ENCODE measurements at regions not wholly inside any gene's neighbourhood (a gene's known extent, or its start where the extent isn't known, plus 50 kb on each side); places are given as distances from the start of the nearest gene placed in this dataset.

DNA sequence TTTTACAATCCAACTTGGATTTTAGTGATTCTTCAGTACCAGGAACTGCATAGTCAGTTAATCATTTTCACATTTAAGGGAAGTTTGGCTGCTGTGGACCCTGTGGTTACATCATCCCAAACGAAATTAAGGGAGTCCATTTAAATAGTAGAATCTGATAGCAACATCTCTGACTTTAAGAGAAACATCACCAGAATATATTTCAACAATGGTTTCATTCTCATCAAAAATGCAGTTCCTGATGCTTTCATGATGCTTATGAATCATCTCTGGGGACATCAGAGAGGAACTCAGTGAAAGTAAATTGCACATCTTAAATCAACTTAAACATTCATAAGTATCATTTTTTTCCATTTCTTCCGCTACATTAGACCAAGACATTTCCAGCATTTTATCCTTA is 1170.7 kb downstream of the FSCB start:
- TF ChIP-seq, protein P1, sequence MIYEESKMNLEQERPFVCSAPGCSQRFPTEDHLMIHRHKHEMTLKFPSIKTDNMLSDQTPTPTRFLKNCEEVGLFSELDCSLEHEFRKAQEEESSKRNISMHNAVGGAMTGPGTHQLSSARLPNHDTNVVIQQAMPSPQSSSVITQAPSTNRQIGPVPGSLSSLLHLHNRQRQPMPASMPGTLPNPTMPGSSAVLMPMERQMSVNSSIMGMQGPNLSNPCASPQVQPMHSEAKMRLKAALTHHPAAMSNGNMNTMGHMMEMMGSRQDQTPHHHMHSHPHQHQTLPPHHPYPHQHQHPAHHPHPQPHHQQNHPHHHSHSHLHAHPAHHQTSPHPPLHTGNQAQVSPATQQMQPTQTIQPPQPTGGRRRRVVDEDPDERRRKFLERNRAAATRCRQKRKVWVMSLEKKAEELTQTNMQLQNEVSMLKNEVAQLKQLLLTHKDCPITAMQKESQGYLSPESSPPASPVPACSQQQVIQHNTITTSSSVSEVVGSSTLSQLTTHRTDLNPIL (CRISPR knock-in tag; IDR thresholded peaks at IDR 0.05; ENCODE audit: low read depth), result no peak
- TF ChIP-seq ARNTL (CRISPR knock-in tag; IDR thresholded peaks at IDR 0.05; ENCODE audit: borderline replicate concordance, low read depth) (no peak), ZNF565 (CRISPR knock-in tag; conservative IDR thresholded peaks at IDR 0.05; ENCODE audit: low read depth) (no peak), ZNF70 (CRISPR knock-in tag; IDR thresholded peaks at IDR 0.05) (no peak), ZC3H10 (CRISPR knock-in tag; IDR thresholded peaks at IDR 0.05) (no peak), ESRRG (CRISPR knock-in tag; IDR thresholded peaks at IDR 0.05) (no peak), SNAI2 (CRISPR knock-in tag; IDR thresholded peaks at IDR 0.05) (no peak), ZFP3 (CRISPR knock-in tag; IDR thresholded peaks at IDR 0.05) (no peak), PPARA (CRISPR knock-in tag; IDR thresholded peaks at IDR 0.05; ENCODE audit: borderline replicate concordance) (no peak), RARB (CRISPR knock-in tag; IDR thresholded peaks at IDR 0.05) (no peak), GLIS3 (CRISPR knock-in tag; IDR thresholded peaks at IDR 0.05) (no peak)
- TF ChIP-seq, protein P2, sequence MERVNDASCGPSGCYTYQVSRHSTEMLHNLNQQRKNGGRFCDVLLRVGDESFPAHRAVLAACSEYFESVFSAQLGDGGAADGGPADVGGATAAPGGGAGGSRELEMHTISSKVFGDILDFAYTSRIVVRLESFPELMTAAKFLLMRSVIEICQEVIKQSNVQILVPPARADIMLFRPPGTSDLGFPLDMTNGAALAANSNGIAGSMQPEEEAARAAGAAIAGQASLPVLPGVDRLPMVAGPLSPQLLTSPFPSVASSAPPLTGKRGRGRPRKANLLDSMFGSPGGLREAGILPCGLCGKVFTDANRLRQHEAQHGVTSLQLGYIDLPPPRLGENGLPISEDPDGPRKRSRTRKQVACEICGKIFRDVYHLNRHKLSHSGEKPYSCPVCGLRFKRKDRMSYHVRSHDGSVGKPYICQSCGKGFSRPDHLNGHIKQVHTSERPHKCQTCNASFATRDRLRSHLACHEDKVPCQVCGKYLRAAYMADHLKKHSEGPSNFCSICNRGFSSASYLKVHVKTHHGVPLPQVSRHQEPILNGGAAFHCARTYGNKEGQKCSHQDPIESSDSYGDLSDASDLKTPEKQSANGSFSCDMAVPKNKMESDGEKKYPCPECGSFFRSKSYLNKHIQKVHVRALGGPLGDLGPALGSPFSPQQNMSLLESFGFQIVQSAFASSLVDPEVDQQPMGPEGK (CRISPR knock-in tag; IDR thresholded peaks at IDR 0.05; ENCODE audit: borderline replicate concordance), result no peak
- TF ChIP-seq, protein P3, sequence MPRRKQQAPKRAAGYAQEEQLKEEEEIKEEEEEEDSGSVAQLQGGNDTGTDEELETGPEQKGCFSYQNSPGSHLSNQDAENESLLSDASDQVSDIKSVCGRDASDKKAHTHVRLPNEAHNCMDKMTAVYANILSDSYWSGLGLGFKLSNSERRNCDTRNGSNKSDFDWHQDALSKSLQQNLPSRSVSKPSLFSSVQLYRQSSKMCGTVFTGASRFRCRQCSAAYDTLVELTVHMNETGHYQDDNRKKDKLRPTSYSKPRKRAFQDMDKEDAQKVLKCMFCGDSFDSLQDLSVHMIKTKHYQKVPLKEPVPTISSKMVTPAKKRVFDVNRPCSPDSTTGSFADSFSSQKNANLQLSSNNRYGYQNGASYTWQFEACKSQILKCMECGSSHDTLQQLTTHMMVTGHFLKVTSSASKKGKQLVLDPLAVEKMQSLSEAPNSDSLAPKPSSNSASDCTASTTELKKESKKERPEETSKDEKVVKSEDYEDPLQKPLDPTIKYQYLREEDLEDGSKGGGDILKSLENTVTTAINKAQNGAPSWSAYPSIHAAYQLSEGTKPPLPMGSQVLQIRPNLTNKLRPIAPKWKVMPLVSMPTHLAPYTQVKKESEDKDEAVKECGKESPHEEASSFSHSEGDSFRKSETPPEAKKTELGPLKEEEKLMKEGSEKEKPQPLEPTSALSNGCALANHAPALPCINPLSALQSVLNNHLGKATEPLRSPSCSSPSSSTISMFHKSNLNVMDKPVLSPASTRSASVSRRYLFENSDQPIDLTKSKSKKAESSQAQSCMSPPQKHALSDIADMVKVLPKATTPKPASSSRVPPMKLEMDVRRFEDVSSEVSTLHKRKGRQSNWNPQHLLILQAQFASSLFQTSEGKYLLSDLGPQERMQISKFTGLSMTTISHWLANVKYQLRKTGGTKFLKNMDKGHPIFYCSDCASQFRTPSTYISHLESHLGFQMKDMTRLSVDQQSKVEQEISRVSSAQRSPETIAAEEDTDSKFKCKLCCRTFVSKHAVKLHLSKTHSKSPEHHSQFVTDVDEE (CRISPR knock-in tag; IDR thresholded peaks at IDR 0.05), result no peak
